ENCODE measurements at regions not wholly inside any gene's neighbourhood (a gene's known extent, or its start where the extent isn't known, plus 50 kb on each side); places are given as distances from the start of the nearest gene placed in this dataset.
A peak's percentile ranks its signal among the peaks of the same experiment; 100 is the strongest.
"Not testable (repeated sequence)": the region's sequence is repeated elsewhere in the genome, so short reads cannot be mapped to it uniquely, and the experiment has no call there.

DNA sequence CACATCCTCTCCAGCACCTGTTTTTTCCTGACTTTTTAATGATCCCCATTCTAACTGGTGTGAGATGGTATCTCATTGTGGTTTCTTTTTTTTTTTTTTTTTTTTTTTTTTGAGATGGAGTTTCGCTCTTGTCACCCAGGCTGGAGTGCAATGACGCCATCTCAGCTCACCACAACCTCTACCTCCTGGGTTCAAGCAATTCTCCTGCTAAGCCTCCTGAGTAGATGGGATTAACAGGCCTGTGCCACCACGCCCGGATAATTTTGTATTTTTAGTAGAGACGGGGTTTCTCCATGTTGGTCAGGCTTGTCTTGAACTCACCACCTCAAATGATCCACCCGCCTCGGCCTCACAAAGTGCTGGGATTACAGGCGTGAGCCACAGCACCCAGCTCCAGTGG, 184.7 kb downstream of the C9orf152 start:
- not testable (repeated sequence) for DNase-seq (ENCODE audit: low spot score)

GRCh38 chr9:110025551-110026170, 182.3 kb downstream of the C9orf152 start:
- DNase-seq (ENCODE audit: low spot score): no peak

DNA sequence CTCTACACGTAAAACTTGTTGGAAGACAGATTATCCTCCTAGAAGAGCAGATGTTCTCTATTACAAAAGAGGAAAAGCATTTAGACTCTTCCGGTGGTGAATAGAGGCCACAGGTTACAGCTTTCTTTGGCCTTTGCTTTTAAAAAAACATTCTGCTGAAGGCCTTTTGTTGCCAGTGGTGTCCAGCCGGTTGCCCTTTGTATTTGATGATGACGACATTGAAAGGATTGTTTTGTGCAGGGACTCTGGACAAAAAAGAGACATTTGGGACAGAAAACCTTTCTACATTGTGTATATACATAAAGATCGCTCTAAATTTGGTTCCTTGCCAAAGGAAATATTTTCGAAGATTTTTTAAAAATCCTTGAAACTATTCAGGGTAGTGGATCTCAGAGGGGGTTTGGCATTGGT, 180.3 kb downstream of the C9orf152 start:
- DNase-seq (ENCODE audit: low spot score): peak; percentile 81

DNA sequence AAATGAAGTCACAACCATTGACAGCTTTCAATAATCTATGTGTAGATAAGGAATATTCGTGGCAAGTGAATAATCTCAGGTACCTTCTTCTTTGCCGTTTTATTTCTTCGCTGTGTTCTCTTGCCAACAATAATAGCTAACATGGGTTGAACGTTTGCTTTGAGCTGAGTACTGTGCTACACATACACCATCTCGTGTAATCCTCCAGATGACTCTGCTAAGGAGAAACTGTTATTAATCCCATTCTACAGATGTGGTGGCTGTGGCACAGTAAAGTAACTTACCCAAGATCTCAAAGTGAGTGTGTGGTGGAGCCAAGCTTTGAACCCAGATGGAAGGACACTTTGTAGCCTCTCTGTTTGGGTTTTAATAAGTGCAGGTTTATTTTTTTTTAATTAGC, 179.7 kb downstream of the C9orf152 start:
- no peak for DNase-seq (ENCODE audit: low spot score)

DNA sequence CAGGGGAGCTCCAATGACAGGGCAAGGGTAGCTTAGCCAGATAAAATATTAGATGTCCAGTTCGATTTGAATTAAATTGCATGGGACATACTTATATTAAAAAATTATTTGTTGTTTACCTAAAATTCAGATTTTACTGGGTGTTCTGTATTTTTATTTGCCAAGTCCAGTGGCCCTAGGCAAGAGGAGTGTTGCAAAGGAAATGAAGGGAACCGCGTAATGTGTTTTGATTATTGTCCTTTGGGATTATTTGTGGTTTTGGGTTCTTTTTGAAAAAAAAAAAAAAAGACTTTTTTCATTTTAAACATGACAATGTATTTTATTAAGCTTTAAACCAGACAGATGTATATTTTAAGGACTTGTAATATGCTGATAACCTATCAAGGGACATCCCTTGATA, 179.3 kb downstream of the C9orf152 start:
- no peak for DNase-seq (ENCODE audit: low spot score)

DNA sequence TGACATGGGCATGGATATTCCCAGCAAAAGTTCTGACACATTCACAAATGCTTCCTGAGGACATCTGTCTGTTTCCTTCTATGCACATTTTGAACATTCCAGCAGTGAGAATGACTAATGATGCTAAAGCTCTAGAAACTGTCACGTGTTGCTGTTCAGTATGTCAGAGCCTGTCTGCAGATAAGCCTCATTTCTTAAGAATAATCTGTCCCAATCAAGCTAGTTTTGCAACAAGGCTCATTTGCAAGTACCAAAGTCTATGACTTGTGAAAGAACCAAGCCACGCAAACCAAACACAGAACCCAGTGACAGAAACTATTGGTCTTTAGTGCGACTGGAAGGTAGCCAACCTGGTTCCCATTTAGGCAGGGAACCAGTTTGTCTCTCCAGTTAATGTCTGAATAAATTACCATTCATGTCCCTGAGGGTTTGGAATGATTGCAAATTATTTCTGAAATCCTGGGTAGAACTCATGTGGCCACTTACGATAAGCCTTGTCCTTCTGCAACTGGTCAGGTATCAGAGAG, 178.5 kb downstream of the C9orf152 start:
- peak; percentile 98 for DNase-seq (ENCODE audit: low spot score)

GRCh38 chr9:110029956-110030480, 177.9 kb downstream of the C9orf152 start:
- DNase-seq (ENCODE audit: low spot score): peak; percentile 40

- DNase-seq (ENCODE audit: low spot score): peak; percentile 38
These were observed 177.3 kb downstream of the C9orf152 start for GRCh38 chr9:110030632-110031031.

- DNase-seq (ENCODE audit: low spot score): peak; percentile 95
These were observed 176.3 kb downstream of the C9orf152 start for GRCh38 chr9:110031511-110032173.

GRCh38 chr9:110032532-110032931, 175.4 kb downstream of the C9orf152 start:
- not testable (repeated sequence) for DNase-seq (ENCODE audit: low spot score)

DNA sequence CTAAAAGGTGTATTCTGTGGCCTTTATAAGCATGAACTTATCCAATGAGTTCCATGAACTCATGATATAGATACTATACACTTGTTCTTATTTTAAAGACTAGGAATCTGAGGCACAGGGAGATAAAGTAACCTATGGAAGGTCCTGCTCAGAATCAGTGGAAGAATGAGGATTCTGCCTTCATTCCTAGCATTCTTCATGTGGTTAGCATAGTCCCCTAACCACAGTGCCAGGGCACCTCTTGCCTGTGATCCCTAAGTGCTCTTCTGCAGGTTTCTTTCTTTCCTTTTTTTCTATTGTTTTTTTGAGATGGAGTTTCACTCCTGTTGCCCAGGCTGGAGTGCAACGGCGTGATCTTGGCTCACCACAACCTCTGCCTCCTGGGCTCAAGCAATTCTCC, 174.1 kb downstream of the C9orf152 start:
- no peak for DNase-seq (ENCODE audit: low spot score)

GRCh38 chr9:110036286-110036685, 171.7 kb downstream of the C9orf152 start:
- DNase-seq (ENCODE audit: low spot score): no peak

DNA sequence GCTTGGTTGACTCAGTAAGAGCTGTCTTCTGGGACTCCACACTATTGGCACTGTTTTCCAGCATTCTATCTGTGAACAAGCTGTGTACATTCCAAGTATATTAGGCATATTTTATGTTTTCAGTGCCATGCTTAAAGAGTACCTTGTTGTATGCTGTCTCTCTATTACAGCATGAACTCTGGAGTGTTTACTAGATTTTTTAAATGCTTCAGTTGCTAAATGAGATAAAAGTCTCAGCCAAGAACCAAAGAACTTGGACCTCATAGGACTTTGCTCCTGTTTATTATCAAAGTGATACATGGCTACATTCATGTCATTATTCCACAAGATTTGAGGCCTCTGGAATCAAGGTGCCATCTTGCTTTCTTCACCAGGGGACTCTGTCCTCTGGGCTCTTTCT, 167.2 kb downstream of the C9orf152 start:
- no peak for DNase-seq (ENCODE audit: low spot score)

DNA sequence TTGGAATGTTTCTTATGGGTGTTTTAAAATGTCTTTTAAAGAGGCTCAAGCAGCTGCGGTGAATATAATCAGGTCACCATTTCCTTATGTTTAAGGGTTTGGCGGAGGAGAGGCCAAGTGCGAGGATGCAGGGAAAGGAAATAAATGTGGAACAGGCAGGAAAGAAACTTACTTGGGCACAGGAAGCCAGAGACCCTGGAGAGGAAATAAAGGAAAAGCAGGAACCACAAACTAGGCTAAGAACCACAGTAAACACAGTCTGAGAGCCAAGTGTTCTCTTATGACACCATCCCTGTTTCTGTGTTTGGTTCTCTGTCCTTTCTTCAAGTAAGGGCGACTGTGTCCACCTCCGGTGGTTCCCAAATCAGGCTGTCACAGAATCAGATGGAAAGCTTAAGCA, 166.5 kb downstream of the C9orf152 start:
- no peak for DNase-seq (ENCODE audit: low spot score)

- DNase-seq (ENCODE audit: low spot score): no peak
These were observed 160.6 kb downstream of the C9orf152 start for GRCh38 chr9:110047232-110047954.

DNA sequence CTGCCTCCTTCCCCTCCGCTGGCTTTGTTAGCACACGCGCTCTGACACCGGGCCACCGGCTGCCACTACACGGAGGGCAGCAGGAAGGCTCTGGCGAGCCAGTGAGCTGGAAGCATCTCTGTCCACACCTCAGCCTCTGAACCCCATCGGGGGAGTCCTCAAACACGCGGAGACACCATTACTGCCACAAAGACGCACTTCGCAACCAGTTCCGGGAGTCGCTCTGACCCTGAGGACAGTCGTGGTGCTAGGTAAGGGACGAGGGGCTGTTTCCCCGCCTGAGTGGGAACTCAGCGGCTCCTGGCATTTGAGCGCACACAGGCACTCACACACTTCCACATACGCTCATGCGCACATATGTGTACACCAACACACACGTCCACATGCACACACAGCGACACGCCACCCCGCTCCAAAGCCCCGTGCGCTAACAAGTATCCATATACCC, 160.0 kb downstream of the C9orf152 start:
- DNase-seq (ENCODE audit: low spot score): no peak

DNA sequence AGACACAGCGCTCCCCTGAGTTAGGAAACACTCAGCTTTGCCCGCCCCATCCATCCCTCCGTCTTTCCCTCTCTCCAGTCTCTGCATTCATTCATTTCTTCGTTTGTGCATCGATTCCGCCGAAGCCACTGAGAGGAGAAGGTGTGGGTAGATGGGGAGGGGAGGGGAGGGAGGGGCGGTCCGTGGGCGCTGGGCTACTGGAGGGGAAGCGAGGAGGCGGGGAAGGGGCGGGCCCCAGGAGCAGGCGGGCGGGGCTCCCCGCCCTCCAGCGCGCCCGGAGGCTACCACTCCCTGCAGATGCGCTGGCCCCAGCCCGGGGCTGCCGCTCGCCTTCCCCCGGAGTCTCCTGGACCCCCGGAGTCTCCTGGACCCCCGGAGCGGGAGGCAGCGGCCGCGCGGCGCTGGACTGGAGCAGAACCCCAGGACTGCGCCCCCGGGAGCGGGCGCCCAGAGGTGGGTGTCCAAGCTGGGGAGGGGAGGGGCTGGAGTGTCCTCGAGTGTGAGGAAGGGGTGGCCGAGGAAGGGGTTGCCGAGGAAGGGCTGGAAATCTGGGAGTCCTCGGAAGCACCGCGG, 159.5 kb downstream of the C9orf152 start:
- peak; percentile 70 for DNase-seq (ENCODE audit: low spot score)

DNA sequence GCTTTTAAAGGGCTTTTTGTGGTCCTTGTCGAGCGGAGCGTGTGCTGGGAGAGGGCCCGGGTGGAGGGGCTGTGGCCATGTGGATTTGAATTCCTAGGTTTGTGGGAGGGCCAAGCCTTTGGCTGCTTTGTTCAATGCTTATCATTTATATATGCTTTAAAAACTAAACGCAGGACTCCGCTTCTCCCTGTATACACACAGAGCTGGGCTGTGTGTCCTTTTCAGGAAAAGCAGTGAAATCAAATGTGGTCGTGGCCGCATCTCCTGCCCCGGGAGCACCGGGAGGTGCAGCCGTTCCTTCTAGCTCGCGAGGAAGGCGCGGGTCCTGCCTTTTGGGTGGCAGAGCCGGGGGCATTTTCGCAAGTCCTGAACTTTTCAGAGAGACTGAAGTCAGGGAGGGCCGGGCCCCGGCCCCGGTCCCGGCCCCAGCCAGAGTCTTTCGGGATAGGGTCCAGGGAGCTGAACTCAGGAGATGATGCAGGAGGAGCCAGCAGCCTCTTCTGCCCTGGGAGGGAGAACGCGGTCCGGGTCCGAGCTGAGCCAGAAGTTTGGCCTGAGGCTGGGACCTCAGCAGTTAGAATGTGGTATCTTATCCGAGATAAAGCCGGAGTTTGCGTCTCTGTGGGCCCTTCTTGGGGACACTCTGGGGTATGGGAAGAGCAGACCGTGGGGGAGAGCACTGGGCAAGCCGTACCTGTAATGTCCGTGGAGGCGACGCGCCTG, 158.8 kb downstream of the C9orf152 start:
- DNase-seq (ENCODE audit: low spot score): no peak

- DNase-seq (ENCODE audit: low spot score): no peak
These were observed 158.1 kb downstream of the C9orf152 start for GRCh38 chr9:110049699-110050450.

- peak; percentile 76 for DNase-seq (ENCODE audit: low spot score)
These were observed 157.0 kb downstream of the C9orf152 start for GRCh38 chr9:110050925-110051355.

DNA sequence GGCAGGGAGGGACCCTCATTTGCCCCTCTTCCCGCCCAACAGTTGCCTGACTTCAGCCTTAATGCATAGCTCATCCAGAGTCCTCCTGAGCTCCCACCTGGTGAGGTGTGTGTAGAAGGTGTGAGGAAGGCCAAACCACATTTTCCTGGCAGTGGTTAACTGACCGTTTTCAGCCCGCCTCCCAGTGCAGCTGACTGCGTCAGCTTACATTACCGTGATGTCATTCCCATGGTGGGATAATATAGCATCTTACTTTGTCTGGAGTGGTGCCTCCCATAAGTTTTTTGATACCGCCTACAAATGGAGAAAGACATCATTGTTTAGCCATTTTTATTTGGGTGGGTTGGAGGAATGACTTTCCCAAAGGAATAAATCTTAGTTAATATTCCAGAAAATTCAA, 151.9 kb downstream of the C9orf152 start:
- no peak for DNase-seq (ENCODE audit: low spot score)
